Stimulated activated CD8-positive, alpha-beta memory T cell treated with anti-CD3 and anti-CD28 coated beads, Interleukin-4, amount 100 ng/mL, for 48 hours (primary cell): ENCODE measurements at regions not wholly inside any gene's neighbourhood (a gene's known extent, or its start where the extent isn't known, plus 50 kb on each side); places are given as distances from the start of the nearest gene placed in this dataset.
"Not testable (repeated sequence)": the region's sequence is repeated elsewhere in the genome, so short reads cannot be mapped to it uniquely, and the experiment has no call there.

Experiments used
- DNase-seq: peaks from one replicate; pipeline ENCODE4 v3.0.0-alpha.2; 2020

- no peak for DNase-seq
These were observed 185.0 kb downstream of the TBX18 start for GRCh38 chr6:84579404-84579803.

GRCh38 chr6:84576029-84576428, 188.4 kb downstream of the TBX18 start:
- DNase-seq: no peak

GRCh38 chr6:84575264-84575663, 189.1 kb downstream of the TBX18 start:
- DNase-seq: no peak

- no peak for DNase-seq
These were observed 194.5 kb downstream of the TBX18 start for GRCh38 chr6:84569882-84570281.

GRCh38 chr6:84568971-84569370, 195.4 kb downstream of the TBX18 start:
- no peak for DNase-seq

GRCh38 chr6:84565718-84566117, 198.7 kb downstream of the TBX18 start:
- not testable (repeated sequence) for DNase-seq

- no peak for DNase-seq
These were observed 203.7 kb downstream of the TBX18 start for GRCh38 chr6:84560436-84561390.

- no peak for DNase-seq
These were observed 207.7 kb downstream of the TBX18 start for GRCh38 chr6:84556541-84557335.

- DNase-seq: no peak
These were observed 209.7 kb downstream of the TBX18 start for GRCh38 chr6:84554706-84555105.

GRCh38 chr6:84554074-84554473, 210.3 kb downstream of the TBX18 start:
- DNase-seq: no peak

GRCh38 chr6:84553527-84553926, 210.9 kb downstream of the TBX18 start:
- no peak for DNase-seq

- no peak for DNase-seq
These were observed 212.6 kb downstream of the TBX18 start for GRCh38 chr6:84551797-84552196.

- DNase-seq: no peak
These were observed 214.5 kb downstream of the TBX18 start for GRCh38 chr6:84549917-84550316.

GRCh38 chr6:84547341-84547801, 217.0 kb downstream of the TBX18 start:
- no peak for DNase-seq

GRCh38 chr6:84546427-84546914, 217.9 kb downstream of the TBX18 start:
- DNase-seq: no peak

- DNase-seq: no peak
These were observed 225.1 kb downstream of the TBX18 start for GRCh38 chr6:84539122-84539856.

GRCh38 chr6:84536885-84537638, 227.3 kb downstream of the TBX18 start:
- no peak for DNase-seq

- DNase-seq: no peak
These were observed 236.2 kb downstream of the TBX18 start for GRCh38 chr6:84528201-84528600.

- DNase-seq: no peak
These were observed 237.8 kb downstream of the TBX18 start for GRCh38 chr6:84526631-84527030.

- DNase-seq: no peak
These were observed 238.5 kb downstream of the TBX18 start for GRCh38 chr6:84525907-84526306.

- no peak for DNase-seq
These were observed 239.8 kb downstream of the TBX18 start for GRCh38 chr6:84524636-84525035.

GRCh38 chr6:84522135-84522549, 242.3 kb downstream of the TBX18 start:
- no peak for DNase-seq
